Kasumi-1 (cell line): ENCODE measurements at regions not wholly inside any gene's neighbourhood (a gene's known extent, or its start where the extent isn't known, plus 50 kb on each side); places are given as distances from the start of the nearest gene placed in this dataset.

Experiments used
- DNase-seq, 2 experiments: peaks; one replicate each; lab custom pipeline; 2025; lab: John Stamatoyannopoulos, UW

DNA sequence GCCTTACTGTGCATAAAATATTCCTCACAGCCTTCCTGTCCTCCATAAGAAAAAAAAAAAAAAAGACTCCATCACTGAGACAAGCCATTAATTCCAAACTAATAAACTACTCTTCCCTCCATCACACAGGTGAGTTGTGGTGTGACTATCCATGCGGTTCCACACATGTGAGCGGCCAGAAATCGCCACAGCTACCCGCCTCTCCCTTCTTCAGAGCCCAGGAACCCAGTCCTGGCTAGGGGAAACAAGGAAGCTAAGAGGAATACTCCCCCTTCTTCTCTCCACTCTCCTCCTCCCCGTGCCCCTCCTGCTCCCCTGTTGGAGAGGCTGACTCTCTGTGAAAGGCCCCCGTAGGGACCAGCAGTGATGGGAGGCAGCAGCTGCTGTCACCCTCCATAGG is 128.6 kb upstream of the ARID1B start:
- no peak for DNase-seq

DNA sequence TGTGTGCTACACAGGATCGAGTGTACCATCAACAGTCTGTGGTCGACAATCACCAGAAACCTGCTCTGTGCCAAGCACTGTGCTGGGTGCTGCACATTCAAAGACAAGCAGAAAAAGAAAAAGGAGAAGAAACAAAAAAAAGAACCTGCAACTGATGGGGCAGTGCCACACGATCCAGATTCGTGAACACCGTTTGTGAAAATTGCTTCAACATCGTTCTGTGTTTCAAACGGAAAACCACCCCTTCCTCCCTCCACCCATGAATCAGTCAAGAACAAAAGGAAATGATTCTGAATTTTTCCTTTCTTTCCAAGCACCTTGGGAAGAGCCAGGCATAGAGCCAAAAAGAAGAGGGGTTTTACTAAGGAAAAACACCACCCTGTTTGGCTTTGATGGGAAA is 129.2 kb upstream of the ARID1B start:
- DNase-seq = no peak

DNA sequence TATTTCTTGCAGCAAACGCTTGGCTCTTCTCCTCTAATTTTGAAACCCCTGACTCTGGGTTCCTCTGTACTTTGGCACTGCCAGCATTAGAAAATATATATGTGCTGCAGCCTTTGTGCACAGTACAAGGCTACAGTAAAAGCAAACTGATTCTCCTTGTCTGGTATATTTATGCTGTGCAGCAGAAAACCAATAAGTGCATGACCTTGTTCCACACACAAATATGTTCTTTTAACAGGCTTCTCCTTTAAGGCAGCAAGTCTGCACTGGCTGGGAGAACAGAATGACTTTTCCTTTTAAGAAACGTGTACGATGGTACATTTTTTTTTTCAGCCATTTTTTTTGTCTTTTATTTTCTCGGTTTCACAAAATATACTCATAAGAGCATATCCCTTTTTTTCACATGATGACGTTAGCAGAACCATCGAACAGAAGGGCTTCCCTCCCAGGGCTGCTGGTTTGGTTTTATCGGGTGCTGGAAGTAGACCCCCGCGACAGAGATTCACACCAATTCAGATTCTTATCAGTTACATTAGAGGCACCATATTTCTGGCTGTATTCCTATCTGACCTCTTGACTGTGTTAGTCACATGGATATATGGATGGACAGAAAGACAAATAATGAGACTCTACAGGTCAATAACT is 129.9 kb upstream of the ARID1B start:
- no peak for DNase-seq

GRCh38 chr6:156646496-156646895 is 130.7 kb upstream of the ARID1B start:
- DNase-seq = no peak

DNA sequence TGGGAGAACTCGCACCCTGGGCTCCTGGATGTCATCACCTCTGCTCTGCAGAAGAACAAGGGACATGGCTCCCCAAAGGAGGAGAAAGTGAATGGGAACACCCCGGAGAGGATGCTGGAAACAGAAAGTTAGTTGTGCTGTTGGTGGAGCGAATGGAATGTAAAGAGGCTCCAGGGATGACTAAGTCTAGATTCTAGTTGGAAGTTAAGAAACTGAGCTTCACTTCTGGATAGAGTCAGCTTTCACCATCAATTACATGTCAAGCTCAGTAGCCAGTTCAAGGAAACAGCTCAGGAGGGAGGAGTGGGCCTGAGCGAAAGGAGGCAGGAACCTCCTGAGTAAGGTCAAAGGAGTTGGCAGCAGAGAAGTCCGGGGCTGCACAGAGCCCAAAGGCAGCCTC is 132.1 kb upstream of the ARID1B start:
- DNase-seq = no peak

DNA sequence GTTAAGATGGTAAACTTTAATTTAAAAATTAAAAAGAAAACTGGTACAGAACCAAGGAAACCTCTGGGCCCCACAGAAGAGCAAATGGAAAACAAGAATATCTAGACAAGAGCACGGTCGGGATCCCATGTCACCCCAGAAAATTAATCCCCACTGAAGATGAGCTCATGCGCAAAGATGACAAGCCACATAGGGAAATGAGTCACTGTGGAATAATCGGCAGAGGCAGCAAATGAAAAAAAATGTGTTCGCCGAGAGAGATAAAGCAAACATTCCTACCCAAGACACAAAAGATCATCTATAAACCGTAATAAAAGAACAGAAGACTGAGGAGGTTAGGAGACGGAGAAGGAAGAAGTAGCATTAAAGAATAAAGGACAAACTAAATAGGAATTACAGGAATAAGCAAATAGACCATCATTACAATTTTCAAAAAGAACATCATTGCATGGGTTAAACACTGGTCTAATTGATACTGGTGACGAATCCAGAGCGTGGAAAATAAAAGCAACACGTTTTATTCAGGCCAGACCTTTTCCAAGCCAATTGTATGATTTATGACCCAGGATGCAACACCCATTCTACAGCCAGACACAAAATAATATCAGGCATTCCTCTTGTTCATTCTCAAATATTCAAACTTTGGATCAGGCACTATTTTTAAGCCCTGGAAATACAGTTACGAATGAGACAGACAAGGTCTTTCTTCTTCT is 138.0 kb upstream of the ARID1B start:
- no peak for DNase-seq

- no peak for DNase-seq
Observed at GRCh38 chr6:156638581-156638980, 138.6 kb upstream of the ARID1B start.

GRCh38 chr6:156634951-156635371 is 142.2 kb upstream of the ARID1B start:
- DNase-seq = no peak

DNA sequence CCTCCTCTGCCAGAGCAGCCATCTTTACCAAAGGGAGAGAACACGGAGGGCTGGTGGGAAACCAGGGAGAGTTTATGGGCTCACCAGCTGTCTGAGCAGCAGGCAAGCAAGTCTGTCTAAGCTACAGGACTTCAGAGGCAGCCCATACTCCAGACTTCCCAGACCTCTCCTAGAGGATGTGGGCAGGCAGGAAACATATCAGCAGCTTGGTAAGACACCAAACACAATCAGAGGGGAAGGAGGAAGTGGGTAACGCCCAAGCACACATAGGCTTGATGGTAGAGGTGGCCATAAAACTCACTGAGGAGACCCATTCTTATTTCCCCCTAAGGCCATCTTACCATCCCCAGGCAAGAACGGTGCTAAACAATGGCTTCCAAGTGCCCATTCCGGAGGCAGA is 143.1 kb upstream of the ARID1B start:
- DNase-seq = no peak

DNA sequence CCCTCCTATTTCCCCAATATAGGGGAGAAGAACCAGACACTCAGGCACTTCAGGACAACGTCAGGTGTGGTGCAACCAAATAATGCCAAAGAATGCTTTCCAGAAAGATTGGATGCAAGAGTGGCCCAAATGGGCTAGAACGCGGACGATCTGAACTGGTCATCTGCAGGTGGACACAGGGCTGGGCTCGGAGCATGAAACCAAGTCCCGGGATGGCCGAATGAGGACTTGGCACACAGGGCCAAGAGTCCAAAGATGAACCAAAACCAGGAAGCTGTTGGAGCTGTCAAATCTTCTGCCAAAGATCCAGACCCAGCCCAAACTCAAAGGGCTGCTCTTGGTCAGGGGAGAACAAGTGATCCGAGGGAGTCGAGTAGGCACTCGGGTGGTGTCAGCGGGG is 143.9 kb upstream of the ARID1B start:
- DNase-seq = no peak

- DNase-seq = no peak
Observed at GRCh38 chr6:156630613-156631302, 146.4 kb upstream of the ARID1B start.

GRCh38 chr6:156628805-156629204 is 148.4 kb upstream of the ARID1B start:
- DNase-seq = no peak

DNA sequence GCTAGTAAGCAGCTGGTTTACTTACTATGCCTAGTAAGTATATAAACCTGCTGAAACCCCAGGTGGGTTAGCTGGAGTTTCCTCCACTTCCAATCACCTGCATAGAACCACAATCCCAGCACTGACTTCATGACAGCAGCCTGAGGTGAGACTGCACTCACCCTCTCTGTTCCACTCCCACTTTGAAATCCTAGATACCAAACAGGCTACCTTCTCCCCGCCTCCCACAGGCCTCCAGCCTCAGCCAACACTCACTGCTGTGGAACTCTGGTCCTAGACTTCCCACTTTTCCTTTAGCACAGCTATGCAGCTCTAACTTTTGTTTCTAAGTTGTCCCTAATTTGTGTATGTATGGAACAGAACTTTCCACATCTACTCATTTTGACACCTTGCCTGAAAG is 149.7 kb upstream of the ARID1B start:
- no peak for DNase-seq

DNA sequence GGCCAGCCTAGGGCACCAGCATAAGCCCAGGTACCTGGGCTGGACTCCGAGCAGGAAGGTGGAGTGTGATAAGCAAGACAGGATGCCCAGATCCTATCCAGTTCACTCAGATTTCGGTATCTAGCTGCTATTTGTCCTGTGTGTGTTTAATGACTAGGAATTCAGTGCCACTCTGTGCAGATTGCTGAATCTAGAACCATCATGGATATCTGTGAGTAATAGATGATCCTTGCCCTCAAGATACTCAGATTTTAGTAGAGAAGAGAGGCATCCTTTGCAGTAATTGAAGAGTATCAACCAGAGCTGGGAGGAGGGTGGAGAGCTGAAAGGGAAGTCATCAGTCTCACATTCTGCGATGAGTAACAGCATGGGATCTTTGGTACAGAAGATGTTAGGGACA is 155.0 kb upstream of the ARID1B start:
- no peak for DNase-seq

- no peak for DNase-seq
Observed at GRCh38 chr6:156620331-156620730, 156.8 kb upstream of the ARID1B start.

- no peak for DNase-seq
Observed at GRCh38 chr6:156618600-156619205, 158.5 kb upstream of the ARID1B start.

DNA sequence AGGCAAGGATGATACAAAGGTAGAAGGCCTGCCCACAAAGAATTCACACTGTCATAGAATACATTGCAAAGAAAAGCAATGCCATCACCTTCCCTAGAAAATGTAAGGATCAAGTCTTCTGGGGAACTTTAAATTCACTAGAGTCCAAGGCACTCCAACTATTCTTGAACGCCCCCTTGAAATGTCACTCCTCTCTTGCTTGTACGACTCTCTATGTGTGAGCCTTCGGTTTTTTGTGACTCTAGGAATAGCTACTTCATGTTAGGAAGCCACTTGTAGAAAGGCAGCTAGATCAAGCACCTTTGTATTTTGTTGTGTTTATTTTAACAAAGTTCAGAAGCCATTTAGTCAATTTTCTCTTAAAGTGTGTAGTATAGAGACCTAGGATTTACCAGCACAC is 159.2 kb upstream of the ARID1B start:
- no peak for DNase-seq

GRCh38 chr6:156617376-156617775 is 159.8 kb upstream of the ARID1B start:
- no peak for DNase-seq

GRCh38 chr6:156616495-156616894 is 160.7 kb upstream of the ARID1B start:
- no peak for DNase-seq

GRCh38 chr6:156613996-156614395 is 163.2 kb upstream of the ARID1B start:
- no peak for DNase-seq

- no peak for DNase-seq
Observed at GRCh38 chr6:156612361-156612760, 164.8 kb upstream of the ARID1B start.

GRCh38 chr6:156602066-156602385 is 175.2 kb upstream of the ARID1B start:
- DNase-seq = no peak
